GM12864 (cell line): ENCODE measurements at regions not wholly inside any gene's neighbourhood (a gene's known extent, or its start where the extent isn't known, plus 50 kb on each side); places are given as distances from the start of the nearest gene placed in this dataset.

Experiments
- DNase-seq: peaks from one replicate; pipeline ENCODE4 v3.0.0-alpha.2; 2011; ENCODE audit warnings: low read depth
- H3K4me3 ChIP-seq: 2 replicates; pipeline ENCODE4 v1.5.1; 2011; ENCODE audit warnings: mild to moderate bottlenecking, low read depth, low read length, control low read depth
- CTCF ChIP-seq: IDR thresholded peaks from 2 replicates; pipeline ENCODE4 v1.5.1; 2011; ENCODE audit warnings: low read depth, mild to moderate bottlenecking, moderate library complexity, low read length, control low read depth, inconsistent platforms; ENCODE audit errors: missing control alignments

GRCh38 chr6:7960848-7961247 is 50.3 kb upstream of the TXNDC5 start:
- peak; percentile 78 for DNase-seq
- no peak overlapping the region for H3K4me3 ChIP-seq
- TF ChIP-seq CTCF = no peak
